GM19467 (cell line): ENCODE measurements at regions not wholly inside any gene's neighbourhood (a gene's known extent, or its start where the extent isn't known, plus 50 kb on each side); places are given as distances from the start of the nearest gene placed in this dataset.

Source experiments
- ATAC-seq: cut with Tn5 transposase; IDR thresholded peaks from one replicate; pipeline ENCODE4 v1.9.1; 2021; ENCODE audit warnings: mild to moderate bottlenecking, moderate library complexity; ENCODE audit not compliant: unreplicated experiment

GRCh38 chr12:69061574-69061973 is 128.6 kb upstream of the CPM start:
- no peak for ATAC-seq

- ATAC-seq: no peak
These were observed 129.8 kb upstream of the CPM start for GRCh38 chr12:69062621-69063237.

GRCh38 chr12:69064734-69065443 is 131.9 kb upstream of the CPM start:
- no peak for ATAC-seq

- ATAC-seq: no peak
These were observed 132.8 kb upstream of the CPM start for GRCh38 chr12:69065775-69066174.

- ATAC-seq: no peak
These were observed 133.8 kb upstream of the CPM start for GRCh38 chr12:69066492-69067373.

- ATAC-seq: no peak
These were observed 134.7 kb upstream of the CPM start for GRCh38 chr12:69067713-69068112.

- ATAC-seq: no peak
These were observed 135.5 kb upstream of the CPM start for GRCh38 chr12:69068448-69068847.

- no peak for ATAC-seq
These were observed 136.5 kb upstream of the CPM start for GRCh38 chr12:69069479-69069878.

- ATAC-seq: peak; percentile 86
These were observed 137.5 kb upstream of the CPM start for GRCh38 chr12:69070319-69071090.

- no peak for ATAC-seq
These were observed 138.1 kb upstream of the CPM start for GRCh38 chr12:69071091-69071370.

- ATAC-seq: no peak
These were observed 140.1 kb upstream of the CPM start for GRCh38 chr12:69073035-69073434.

- no peak for ATAC-seq
These were observed 141.8 kb upstream of the CPM start for GRCh38 chr12:69074556-69075349.

- ATAC-seq: no peak
These were observed 150.7 kb upstream of the CPM start for GRCh38 chr12:69083689-69084088.

GRCh38 chr12:69084816-69085378 is 151.9 kb upstream of the CPM start:
- ATAC-seq: no peak

GRCh38 chr12:69085852-69086251 is 152.9 kb upstream of the CPM start:
- ATAC-seq: no peak

- no peak for ATAC-seq
These were observed 151.4 kb upstream of the CPSF6 start for GRCh38 chr12:69087986-69088385.

GRCh38 chr12:69090722-69091121 is 148.6 kb upstream of the CPSF6 start:
- no peak for ATAC-seq

GRCh38 chr12:69091442-69092017 is 147.8 kb upstream of the CPSF6 start:
- no peak for ATAC-seq

GRCh38 chr12:69092137-69092536 is 147.2 kb upstream of the CPSF6 start:
- no peak for ATAC-seq
